ENCODE measurements at regions not wholly inside any gene's neighbourhood (a gene's known extent, or its start where the extent isn't known, plus 50 kb on each side); places are given as distances from the start of the nearest gene placed in this dataset.
"Not testable (repeated sequence)": the region's sequence is repeated elsewhere in the genome, so short reads cannot be mapped to it uniquely, and the experiment has no call there.

- no peak for DNase-seq (ENCODE audit: low read depth in 2 of 2)
Observed at GRCh38 chr5:27451377-27451776, 413.0 kb upstream of the CDH9 start.

- no peak for DNase-seq (ENCODE audit: low read depth in 2 of 2)
Observed at GRCh38 chr5:27450607-27451006, 412.2 kb upstream of the CDH9 start.

DNA sequence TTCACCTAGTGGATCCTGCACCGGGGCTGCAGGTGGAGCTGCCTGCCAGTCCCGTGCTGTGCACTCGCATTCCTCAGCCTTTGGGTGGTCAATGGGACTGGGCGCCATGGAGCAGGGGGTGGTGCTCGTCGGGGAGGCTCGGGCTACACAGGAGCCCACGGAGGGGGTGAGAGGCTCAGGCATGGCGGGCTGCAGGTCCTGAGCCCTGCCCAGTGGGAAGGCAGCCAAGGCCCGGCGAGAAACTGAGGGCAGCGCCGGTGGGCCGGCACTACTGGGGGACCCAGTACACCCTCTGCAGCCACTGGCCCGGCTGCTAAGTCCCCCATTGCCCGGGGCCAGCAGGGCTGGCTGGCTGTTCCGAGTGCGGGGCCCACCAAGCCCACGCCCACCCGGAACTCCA lies 401.0 kb upstream of the CDH9 start:
- not testable (repeated sequence) for DNase-seq (ENCODE audit: low read depth in 2 of 2)

DNA sequence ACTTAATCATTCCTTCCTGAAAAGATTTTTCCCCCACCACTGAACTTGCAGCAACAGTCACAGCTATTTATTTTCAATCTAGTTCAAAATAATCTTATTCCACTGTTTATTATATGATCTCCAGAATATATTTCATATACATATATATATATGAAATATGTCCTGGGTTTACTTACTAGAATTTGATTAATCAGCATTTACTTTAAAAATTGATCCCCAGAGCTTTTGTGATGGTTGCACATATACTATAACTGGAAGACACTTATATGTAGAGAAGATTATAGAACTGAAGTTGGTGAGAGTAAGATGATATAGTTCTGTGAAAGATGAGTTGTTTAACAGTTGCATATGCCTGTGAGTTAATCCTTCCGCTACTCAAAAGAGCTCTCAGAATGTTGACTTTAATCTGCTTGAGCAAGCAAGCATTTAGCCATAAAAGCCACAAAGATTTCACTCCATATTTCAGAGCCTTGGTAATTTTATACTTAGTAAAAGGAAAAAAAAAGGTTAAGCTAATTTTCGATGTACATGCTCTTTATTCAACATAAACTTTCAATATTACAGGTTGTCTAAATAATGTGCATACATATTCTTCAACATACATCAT lies 399.3 kb upstream of the CDH9 start:
- no peak for DNase-seq (ENCODE audit: low read depth in 2 of 2)

GRCh38 chr5:27434335-27434734 lies 395.9 kb upstream of the CDH9 start:
- DNase-seq (ENCODE audit: low read depth in 2 of 2): no peak

GRCh38 chr5:27414099-27414498 lies 375.7 kb upstream of the CDH9 start:
- DNase-seq (ENCODE audit: low read depth in 2 of 2): no peak

GRCh38 chr5:27412384-27412783 lies 374.0 kb upstream of the CDH9 start:
- DNase-seq (ENCODE audit: low read depth in 2 of 2): no peak

GRCh38 chr5:27406020-27406419 lies 367.6 kb upstream of the CDH9 start:
- no peak for DNase-seq (ENCODE audit: low read depth in 2 of 2)

- DNase-seq (ENCODE audit: low read depth in 2 of 2): peak in 1 of 2 experiments; percentile 6
Observed at GRCh38 chr5:27403243-27403882, 365.0 kb upstream of the CDH9 start.

DNA sequence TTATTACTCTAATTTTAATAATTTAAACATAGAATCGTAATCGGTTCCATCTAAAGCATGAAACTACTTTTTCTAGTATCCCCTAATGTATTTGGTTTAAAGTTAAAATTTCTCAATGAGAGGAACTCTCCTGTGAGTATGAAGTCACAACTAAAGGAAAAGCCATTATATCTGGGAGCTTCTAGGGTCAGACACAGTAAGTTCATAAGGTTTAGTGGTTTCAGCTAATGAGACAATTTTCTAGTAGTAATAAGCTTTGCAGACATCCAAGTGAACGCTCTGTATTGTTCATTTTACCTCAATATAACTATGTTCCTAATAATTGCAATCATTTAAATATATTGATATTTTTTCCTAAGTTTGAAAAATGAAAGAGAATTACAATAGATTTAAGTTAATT lies 364.4 kb upstream of the CDH9 start:
- DNase-seq (ENCODE audit: low read depth in 2 of 2): no peak

- no peak for DNase-seq (ENCODE audit: low read depth in 2 of 2)
Observed at GRCh38 chr5:27396998-27397397, 358.6 kb upstream of the CDH9 start.

DNA sequence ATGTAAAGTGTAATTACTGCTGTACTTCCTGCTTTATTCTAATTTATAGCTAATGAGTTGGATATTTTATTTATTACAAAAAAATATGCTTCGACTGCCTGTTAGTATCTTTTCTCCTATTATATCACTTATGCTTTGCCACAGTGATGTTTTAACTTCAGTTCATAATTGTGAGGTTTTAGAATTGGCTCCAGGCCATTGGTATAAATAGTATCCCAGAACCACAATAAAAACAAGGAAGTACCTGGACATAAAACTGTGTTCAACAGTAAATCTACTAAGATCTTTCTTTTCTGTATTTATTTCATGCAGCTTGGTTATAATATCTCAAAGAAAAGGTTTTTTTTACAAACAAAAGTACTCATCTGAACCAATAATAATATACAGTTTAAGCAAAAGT lies 354.3 kb upstream of the CDH9 start:
- DNase-seq (ENCODE audit: low read depth in 2 of 2): no peak

GRCh38 chr5:27389696-27390095 lies 351.3 kb upstream of the CDH9 start:
- DNase-seq (ENCODE audit: low read depth in 2 of 2): no peak

DNA sequence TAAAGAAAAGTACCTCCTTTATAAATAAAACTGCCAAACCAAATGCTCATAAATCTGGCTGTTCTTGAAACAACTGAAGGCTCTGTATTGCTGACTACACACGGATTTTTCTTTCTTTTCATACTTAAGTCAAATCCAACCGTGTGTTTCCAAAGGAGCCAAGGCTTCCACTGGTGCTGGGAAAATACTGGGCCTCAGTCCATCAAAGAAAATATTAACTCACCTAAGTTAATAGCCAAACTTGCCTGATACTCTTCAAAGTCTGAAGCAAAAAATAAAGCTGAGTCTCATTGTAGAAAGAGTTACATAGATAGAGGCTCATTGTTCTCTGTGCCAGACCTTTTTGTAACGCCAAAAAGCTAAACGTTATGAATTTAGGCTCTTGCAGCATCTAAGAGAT lies 350.4 kb upstream of the CDH9 start:
- no peak for DNase-seq (ENCODE audit: low read depth in 2 of 2)

GRCh38 chr5:27387535-27388073 lies 349.2 kb upstream of the CDH9 start:
- DNase-seq (ENCODE audit: low read depth in 2 of 2): no peak

GRCh38 chr5:27381686-27382085 lies 343.3 kb upstream of the CDH9 start:
- DNase-seq (ENCODE audit: low read depth in 2 of 2): peak in 1 of 2 experiments; percentile 2

DNA sequence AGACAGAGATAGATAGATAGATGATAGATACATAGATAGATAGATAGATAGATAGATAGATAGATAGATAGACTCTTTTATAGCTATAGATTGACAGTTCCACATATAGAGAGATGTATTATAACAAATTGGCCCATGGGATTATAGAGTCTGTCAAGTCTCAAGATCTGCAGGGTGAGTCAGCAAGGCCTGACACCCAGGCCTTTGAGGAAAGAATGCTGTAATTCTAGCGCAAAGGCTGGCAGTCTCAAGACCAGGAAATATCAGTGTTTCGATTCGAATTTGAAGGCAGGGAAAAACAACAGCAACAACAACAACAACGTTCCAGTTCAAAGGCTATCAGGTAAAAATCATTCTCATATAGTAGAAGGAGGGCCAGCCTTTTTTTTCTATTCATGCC lies 339.2 kb upstream of the CDH9 start:
- DNase-seq (ENCODE audit: low read depth in 2 of 2): no peak

GRCh38 chr5:27353970-27354369 lies 315.6 kb upstream of the CDH9 start:
- DNase-seq (ENCODE audit: low read depth in 2 of 2): no peak

- no peak for DNase-seq (ENCODE audit: low read depth in 2 of 2)
Observed at GRCh38 chr5:27353540-27353939, 315.2 kb upstream of the CDH9 start.

GRCh38 chr5:27341342-27341741 lies 303.0 kb upstream of the CDH9 start:
- no peak for DNase-seq (ENCODE audit: low read depth in 2 of 2)

DNA sequence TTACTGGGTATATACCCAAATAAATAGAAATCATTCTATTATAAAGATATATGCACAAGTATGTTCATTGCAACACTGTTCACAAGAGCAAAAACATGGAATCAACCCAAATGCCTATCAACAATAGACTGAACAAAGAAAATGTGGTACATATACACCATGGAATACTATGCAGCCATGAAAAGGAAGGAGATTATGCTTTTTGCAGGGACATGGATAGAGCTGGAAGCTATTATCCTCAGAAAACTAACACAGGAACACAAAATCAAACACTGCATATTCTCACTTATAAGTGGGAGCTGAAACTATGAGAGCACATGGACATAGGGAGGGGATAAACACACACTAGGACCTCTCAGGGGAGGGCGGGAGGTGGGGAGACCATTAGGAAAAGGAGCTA lies 298.4 kb upstream of the CDH9 start:
- no peak for DNase-seq (ENCODE audit: low read depth in 2 of 2)

DNA sequence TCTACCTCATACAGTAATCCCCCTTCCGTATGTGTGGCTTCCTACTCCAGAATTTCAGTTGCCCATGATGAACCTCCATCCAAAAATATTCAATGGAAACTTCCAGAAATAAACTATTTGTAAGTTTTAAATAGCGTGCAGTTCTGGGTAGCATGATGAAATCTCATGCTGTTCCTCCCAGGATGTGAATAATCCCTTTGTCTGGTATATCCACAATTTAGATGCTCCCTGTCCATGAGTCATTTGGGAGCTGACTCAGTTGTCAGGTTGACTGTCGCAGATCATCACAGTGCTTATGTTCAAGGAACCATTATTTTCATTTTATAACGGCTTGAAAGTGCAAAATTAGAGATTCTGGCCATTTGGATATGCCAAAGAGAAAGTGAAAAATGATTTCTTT lies 290.1 kb upstream of the CDH9 start:
- DNase-seq (ENCODE audit: low read depth in 2 of 2): peak in 1 of 2 experiments; percentile 39

DNA sequence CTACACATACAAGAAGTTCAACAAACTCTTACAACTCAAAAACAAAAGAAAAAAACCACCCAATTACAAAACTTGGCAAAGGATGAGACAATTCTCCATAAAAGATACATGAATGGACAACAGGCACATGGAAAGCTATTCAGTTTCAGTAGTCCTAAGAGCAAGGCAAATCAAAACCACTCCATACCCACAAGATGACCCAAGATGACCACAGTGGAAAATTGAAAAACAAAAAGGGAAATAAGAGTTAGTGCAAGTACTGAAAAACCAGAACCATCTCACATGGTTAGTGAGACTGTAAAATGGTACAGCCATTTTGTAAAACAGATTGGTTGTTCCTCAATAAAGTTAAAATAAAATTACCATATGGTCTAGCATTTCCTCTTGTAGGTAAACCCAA lies 287.1 kb upstream of the CDH9 start:
- DNase-seq (ENCODE audit: low read depth in 2 of 2): no peak

GRCh38 chr5:27318701-27319100 lies 280.3 kb upstream of the CDH9 start:
- no peak for DNase-seq (ENCODE audit: low read depth in 2 of 2)
